Activated gamma-delta T cell treated with Interleukin-2 at 50 U/mL for 16 hours (primary cell): ENCODE measurements at regions not wholly inside any gene's neighbourhood (a gene's known extent, or its start where the extent isn't known, plus 50 kb on each side); places are given as distances from the start of the nearest gene placed in this dataset.

Source experiments
- DNase-seq: peaks from one replicate; pipeline ENCODE4 v3.0.0-alpha.2; 2020

DNA sequence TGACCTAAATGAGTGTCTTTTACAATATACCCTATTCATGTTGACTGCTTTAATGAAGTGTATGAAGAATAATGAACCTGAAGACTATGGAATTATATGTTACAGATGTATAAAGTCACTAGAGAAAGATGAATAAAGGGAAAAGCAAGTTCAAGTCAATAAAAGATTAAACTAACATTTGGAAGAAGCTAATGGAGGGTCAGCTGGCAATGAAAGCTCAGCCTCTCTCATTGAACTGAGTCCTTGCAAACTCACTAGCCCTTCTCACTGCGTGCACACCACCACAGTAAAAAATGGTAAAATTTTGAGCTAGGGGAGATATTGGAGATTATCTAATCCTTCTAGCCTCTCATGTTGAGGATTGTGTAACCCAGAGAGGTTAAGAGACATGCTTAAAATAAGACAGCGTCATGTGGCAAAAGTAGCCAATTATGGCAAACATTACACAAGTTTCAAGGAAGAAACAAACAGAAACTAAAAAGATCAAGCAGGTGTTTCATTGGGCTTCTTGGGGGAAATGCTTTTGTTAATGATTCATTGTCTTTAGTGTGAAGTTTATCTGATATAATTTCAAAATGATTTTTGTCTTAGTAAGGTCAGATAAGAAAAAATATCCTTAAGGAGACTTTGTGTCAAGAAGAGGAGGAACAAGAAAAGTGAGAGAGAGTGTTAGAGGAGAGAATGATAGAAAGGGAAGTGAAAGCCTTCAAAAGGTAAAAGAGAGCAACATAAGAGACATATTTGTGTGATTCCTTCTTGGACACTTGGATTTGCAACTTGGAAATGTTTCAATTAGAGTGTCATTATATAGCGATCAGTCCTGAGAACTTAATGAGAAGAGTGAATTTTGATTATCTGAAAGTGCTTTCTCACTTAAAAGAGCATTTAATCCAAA lies 893.7 kb upstream of the FAM98A start:
- no peak for DNase-seq

DNA sequence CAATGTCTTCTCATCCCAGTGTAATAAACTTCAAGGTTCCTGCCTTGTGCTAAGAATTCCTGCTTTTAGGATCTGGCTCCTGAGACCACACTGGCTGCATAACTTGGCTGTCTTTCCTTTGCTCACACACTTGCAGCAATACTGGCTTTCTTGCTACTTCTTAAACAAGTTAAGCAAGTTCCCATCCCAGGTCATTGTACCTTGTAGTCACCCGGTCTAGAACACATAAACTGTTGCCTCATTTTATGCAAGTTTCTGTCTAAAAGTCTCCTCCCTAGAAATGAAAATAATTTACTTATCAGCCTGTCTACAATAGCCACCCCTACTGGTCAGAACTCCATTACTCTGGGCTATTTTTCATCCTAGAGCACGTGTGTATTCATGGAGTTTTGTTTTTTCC lies 887.9 kb upstream of the FAM98A start:
- no peak for DNase-seq

DNA sequence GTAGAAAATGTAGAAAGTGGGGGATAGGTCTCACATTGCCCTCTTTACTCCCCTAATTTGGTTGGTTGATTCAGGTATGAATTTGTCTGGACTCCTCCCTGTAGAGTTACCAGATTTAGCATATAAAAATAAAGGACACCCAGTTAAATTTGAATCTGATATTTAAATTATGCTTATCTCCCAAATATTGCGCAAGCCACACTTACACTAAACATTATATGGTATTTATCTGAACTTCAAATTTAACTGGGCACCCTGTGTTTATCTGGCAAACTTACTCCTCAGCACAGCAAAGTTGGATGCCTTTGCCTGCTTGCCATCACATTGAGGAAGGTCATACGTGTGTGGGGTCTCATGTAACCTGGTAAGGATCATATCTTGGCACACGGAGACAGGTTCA lies 882.4 kb upstream of the FAM98A start:
- DNase-seq = no peak

DNA sequence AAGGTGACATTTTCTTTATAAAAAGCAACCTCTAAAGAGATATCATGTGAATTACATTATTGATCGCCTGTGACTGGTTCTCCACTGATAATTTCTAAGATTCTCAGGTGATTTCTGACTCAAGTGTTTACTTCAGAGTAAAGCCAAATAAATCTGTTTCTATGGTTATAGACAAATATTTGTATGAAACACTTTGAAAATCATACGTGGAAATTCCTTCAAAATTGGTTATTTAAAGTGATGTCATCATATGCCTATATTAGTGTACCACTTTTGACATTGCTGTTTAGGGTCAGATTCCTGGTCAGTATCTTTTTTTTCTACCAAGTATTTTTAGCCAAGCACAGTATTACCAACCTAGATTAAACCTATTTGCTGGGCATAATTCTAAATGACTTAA lies 881.3 kb upstream of the FAM98A start:
- DNase-seq = no peak

DNA sequence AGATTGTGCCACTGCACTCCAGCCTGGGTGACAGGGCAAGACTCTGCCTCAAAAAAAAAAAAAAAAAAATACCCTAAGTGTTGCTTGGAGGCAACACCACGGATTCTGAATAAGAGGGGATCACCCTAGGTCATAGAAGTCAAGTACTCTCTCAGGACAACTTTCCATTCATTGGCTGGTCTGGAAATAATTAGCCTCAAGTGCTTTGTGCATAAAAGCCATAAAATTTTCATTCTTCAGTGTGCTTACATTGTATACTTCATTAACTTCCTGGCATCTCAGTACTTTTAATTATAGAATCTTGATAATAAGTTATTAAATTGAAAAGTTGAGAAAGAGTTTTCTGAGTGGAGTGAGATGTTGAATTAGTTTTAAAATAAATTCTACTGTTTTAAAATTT lies 876.1 kb upstream of the FAM98A start:
- DNase-seq = no peak

DNA sequence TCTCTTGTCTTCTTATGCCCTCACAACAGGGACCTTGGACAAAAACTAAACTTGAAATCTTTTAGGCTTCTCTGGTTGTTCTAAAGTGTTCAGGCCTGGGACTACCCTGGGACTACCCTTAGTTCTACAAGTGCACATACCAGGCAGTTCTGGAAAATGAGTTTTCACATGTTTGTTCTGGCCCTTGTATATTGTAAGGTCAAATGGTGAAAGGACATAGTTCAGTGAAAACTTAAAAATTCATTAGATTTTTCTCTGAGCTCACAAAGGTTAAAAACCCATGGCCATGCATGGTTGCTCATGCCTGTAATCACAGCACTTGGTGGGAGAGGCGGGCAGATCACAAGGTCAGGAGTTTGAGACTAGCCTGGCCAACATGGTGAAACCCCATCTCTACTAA lies 875.5 kb upstream of the FAM98A start:
- DNase-seq = no peak

DNA sequence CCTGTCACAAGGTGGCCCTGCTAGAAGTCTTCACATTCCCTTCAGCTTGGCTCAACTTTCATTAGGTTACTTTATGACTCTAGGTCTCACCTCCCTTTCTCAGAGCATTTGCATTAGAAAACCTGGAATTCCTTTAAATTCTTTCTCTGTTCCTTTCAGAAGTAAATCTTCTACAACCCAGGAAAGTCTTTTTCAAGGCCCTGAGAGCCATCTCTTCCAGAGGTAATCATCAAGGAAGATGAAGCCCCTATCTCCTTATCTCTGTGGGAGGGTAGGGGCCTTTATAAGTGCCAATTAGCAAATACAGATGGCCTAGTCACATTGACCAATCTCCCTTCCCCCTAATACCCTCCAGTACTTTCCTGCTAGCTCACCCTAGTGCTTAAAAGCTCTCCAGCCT lies 848.0 kb upstream of the FAM98A start:
- no peak for DNase-seq

DNA sequence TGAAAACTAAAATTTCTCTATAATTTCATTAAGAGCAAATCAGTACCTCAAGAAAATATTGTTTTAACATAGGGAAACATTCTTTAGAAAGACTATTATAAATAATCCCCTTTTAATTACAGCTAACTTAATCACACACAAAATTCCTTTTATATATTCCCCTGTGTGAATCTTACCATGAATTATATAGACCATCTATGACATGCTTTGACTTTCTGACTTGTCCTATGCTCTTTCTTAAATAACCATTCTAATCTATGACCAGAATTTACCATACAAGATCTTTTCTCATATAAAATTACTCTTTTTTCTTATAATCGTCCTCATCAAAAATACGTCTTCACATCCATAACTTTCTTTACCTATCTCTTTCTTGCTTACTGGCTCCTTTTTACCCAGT lies 824.2 kb upstream of the FAM98A start:
- DNase-seq = no peak

DNA sequence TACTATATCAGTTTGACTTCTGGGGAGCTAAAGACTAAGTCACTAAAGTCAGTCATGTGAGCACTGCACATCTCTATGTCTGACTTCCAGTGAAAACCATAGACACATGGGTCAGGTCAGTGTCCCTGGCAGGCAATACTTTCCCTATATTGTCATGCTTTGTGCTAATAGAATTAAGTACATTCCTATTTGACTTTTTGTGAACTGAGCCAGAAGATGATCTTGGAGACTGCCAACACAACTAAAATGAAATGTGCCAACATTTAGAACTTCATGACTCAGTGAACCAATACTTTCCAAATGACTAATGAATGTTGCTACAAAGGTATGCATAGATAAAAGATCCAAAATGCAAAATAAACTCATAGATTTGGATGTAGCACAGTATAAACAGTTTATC lies 820.8 kb upstream of the FAM98A start:
- no peak for DNase-seq

DNA sequence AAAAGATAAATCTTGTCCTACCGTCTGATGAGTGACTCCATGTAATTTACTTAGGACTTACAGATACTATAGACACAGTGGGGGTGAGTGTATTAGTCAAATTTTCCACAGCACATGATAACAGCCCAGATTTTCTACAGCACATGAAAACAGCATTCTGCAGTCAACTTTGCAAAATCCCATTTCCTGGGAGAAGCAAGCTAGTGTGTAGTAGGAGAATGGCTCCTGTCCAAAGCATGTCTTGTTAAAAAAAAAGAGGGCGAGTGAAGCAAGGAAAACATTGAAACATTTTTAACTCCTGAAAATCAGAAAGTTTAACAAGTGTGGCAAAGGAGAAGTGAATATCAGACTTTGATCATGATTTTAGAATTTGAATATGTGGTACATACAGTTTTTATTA lies 817.8 kb upstream of the FAM98A start:
- no peak for DNase-seq

DNA sequence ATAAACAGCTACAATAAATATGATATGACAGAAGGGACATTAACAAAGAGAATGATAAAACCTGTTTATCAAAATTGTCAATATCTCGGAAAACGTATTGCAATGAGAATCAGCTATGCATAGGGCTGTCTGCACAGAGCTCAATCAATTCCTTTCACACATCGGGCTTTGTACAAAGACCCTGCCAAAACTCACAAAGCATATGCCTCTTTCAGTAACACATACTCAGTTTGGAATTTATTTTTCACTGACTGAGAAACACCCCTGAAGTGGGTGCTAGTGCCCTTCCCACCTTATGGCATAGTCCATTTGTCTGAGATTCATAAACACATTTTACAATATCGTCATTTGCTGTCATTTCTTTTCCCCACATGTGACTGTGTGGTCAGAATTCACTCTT lies 815.8 kb upstream of the FAM98A start:
- no peak for DNase-seq

DNA sequence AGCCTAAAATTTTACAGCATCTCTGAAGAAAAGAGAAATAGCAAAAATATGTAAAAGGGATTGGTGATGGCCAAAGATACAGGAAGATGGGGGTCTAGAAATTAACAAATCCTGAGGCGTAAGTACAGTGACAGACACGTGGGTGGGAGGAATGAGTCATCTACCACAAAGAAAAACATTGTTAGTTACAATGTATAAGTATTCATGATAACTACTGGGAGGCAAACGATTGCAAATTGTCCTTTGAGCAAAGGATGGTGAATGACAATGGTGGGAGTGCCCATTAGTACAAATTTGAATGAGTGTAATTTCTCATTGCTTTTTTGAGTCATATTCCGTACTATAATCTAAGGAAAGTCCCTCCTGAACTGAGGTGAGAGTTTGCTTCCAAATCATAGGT lies 809.0 kb upstream of the FAM98A start:
- no peak for DNase-seq

DNA sequence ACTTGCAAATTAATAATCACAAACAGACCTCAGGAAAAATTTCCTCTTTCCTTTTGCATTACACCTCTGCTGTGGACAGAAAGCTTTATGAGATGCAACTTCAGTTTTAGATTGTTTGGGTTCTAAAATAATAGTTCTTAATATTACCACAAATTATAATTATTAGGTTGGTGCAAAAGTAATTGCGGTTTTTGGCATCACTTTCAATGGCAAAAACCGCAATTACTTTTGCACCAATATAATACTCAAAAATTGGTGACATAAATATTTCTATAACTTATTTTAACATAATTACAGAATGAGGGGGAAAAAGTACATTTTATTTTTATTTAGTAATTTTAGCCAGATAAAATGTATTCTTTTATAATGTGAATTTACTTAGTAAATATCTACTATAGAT lies 804.4 kb upstream of the FAM98A start:
- DNase-seq = no peak

DNA sequence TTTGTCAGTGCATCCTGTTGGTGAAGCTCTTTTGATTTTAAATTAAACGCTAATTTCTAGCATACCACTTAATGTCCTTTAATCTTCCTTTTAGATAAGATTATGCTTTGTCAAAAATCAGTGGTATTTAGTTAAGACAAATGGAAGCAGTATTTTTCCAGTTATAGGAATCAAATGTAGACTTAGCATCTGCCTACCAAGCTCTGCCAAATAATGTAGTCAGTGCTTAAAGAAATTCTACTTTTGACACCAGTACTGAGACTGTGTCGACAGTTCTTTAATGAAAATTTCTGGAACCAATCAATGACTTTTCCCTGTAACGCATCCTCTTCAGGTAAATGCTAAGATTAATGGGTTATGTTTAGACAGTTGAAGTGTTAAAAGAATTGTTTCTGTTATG lies 803.3 kb upstream of the FAM98A start:
- no peak for DNase-seq

DNA sequence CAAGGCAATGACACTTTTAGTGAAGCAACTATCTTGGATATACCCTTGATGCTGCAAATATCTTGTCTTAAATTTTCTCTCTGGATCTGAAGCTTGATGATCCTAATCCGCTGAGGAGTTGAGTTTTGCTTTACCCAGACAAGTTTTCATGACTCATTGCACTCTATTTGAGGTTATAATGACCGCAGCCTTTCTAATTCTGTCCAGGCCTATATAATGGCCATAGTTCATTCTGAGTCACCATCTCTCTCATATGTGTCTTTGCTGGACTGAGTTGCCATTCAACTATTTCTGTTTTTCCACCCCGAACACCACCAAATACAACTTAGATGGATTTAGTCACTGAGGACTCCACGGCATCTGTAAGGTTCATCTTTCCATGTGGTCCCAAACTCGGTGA lies 802.1 kb upstream of the FAM98A start:
- DNase-seq = no peak

DNA sequence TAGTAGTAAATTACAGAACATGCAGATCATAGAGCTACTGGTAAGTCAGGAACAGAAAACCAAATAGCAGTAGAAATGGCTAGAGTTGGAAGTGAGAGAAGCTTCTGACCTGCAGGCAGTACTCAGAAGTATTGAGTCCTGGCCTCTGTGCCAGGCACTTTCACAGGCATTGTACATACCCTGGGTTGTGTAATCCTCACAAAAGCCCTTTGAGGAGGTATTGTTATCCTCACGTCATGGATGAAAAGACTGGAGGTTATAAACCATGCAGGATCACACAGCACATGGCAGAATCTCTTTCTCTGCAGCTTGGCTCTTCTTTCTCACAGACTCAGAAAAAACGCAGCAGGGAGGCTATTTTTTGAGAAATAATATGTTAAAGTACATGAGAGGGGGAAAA lies 789.3 kb upstream of the FAM98A start:
- DNase-seq = no peak

DNA sequence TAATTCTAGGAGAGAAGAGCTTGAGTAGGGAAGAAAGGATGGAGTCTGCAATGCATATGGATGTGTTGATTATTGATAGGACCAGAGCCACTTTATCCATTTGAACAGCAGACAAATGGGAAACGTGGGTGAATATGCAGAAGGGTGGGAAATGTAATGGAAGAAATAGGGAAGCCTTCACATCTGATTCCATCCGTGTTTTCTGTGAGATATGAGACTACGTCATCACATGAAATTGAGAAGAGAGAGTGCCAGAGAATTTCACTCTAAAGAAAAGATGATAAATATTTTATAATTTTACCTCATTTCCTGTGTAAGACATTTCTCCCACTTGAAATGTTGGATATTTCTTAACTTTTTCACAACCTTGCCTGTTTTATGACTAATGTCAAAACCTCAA lies 788.4 kb upstream of the FAM98A start:
- no peak for DNase-seq

DNA sequence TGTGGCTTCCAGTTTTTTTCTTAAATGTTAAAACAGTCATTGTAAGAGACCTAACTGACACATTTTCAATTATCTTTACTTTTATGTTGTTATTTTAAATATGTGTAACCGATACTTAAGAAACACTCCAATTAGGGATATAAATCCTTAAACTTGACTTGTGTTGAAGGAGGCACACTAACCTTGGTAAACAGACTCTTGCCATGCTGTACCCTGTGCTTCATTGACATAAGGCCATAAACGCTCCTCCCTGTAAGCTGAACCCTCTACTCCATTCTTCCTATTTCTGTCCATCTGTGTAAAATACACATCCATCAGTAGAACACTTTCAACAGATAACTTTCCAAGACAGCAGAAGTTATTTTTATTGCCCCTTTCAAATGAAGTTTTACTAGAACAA lies 780.5 kb upstream of the FAM98A start:
- no peak for DNase-seq

DNA sequence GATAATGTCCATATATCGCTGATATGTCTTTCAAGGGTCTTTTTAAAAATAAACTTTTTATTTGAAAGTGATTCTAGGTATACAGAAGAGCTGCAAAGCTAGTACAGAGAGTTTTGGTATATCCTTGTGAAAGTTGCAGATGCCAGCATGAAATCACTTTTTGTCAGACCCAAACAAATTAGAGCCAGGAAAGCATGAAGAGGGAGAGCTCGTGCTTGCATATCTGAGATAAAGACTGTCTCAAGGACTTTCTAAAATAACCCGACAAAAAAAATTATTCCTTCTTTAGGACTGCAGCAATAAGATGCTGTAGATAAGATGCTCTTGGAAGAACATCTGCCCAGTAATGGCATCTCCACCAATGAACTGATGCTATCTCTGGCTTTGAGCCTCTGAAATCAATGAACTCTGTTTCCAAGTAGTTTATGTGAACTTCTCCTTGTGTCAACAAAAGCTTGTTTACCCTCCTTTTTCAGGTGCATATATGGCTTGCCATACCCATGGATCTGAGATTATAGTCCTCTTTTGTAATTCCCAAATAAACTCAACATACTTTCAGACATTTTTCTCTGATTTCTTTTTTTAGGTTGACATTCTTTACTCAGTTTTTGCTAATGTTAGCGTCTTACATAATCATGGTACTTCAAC lies 774.6 kb upstream of the FAM98A start:
- DNase-seq = no peak

DNA sequence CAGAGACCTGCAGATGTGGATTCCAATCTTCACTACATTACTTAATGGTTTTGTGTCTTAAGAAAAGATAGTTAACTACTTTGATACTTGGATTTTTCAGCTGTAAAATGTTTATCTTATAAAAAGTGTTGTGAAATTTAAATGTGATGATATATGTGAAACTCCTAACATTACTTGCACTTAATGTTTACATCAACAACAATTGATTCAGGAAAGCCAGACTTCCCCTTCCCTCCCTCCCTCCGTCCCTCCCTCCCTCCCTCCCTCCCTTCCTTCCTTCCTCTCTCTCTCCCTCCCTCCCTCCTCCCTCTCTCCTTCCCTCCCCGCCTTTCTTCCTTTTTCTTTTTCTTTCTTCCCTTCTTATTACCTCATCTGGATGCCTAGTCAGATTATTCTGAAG lies 773.9 kb upstream of the FAM98A start:
- no peak for DNase-seq

DNA sequence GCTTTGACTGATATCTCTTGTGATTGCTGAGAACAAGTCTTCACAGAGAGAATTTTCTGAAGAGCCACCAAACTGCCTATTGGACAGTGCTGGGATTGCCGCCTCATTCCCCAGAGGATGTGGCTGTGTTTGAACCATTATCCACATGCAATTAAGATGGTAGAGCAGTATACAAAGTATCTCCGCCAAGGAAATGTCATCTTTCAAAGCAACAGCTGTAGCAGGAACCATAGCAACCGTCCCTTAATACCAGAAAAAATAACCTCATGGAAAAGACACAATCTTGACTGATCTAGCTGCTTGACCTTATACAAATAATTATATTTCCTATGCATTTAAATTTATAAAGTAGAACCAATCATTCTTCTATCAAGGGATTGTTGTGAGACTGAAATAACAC lies 772.6 kb upstream of the FAM98A start:
- DNase-seq = no peak

DNA sequence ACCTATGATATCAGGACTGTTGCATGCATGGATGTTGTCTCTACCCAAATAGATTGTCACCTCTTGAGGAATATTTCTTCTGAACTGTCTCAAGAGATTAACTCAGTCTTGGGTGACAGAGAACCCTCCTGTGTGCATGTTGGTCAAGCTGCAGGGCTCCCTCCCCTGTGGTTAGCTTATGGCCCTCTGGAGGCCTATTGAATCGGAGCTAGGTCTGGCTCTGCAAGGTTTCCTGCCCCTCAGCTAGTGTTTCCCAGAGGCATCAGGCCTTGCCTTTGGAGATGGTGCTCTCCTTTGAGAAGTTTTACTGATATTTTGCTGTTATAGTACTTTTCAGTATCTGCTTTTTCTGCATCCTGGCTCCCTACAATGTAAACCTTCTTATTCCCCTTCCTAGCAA lies 769.2 kb upstream of the FAM98A start:
- no peak for DNase-seq

DNA sequence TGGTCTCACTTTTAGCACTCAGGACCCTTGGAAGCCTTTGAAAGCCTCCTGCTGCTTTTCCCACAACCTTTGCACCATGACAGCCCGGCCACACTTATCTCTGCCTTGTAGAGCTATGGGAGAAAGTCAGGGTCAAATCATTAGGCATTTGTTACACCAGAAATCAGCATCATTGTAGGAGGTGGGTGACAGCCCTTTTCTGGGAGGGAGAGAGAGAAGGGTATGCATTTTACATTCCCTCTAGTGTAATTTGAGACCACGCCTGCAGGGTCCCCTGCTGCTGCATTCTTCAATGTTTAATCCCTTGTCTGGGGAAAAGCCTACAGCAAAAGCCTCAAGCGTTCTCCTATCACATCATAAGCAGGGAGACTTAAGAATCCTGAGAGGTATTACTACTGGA lies 766.8 kb upstream of the FAM98A start:
- DNase-seq = no peak

DNA sequence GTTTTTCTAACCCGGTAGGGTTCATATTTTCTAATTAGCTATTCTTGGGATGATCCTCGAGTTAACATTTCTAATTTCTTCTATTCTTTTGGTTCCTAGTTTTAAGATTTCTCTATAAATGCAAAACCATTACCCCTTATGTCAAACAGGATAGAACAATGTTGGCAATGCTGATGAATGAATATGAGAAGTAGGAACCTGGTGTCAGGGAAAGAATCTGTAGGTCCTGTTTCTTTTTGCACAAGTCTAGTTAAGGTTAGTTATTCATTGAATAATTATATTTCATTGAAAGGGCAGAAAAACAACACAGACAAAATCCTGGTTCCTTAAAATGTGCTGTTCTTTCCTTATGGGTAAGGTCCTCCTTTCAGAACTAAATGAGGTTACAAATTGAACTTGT lies 766.4 kb upstream of the FAM98A start:
- no peak for DNase-seq
